ENCODE measurements at regions not wholly inside any gene's neighbourhood (a gene's known extent, or its start where the extent isn't known, plus 50 kb on each side); places are given as distances from the start of the nearest gene placed in this dataset.

DNA sequence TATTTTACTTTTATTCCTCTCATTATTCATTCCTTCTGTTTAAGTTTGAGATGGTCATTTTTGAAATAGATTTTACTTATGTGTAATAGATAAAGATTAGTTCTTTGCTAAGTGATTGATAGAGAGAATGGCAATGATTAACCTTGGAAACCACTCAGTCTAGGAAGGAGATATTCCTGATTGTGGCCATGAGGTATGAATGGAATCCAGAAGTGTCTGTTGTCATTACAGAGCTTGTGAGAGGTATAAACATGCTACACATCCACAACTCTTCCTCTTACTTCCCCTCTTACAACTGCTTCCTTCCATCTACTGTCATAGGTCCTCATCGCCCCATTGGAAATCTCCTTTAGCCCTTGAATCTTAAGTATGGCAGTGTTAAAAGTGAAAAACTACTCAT is 988.8 kb upstream of the B3GALT2 start:
- DNase-seq (ENCODE audit: low read depth in 6 of 9, low spot score in 9 of 9) = no peak
- Histone ChIP-seq H3K9me3 (ENCODE audit: control insufficient read depth in 2 of 2, insufficient read depth in 1 of 2, low read length in 1 of 2) (no peaks in the 10 kb centered on the region), H3K4me1 (ENCODE audit: control insufficient read depth in 2 of 2, insufficient read depth in 2 of 2, low read length in 2 of 2) (no peaks in the 10 kb centered on the region), H3K4me3 (ENCODE audit: low read length in 2 of 2) (no peak overlapping the region), H3K27ac (ENCODE audit: low read depth in 1 of 2, low read length in 1 of 2) (no peak overlapping the region), H3K36me3 (ENCODE audit: control insufficient read depth in 2 of 2, insufficient read depth in 2 of 2, low read length in 1 of 2) (no peaks in the 10 kb centered on the region), H3K27me3 (ENCODE audit: control insufficient read depth in 2 of 2, insufficient read depth in 1 of 2, low read length in 1 of 2) (no peaks in the 10 kb centered on the region)
- WGBS = 97% methylated on average over 1 of the region's 1 CpG

GRCh38 chr1:194174528-194174927 is 988.1 kb upstream of the B3GALT2 start:
- H3K36me3 ChIP-seq (ENCODE audit: control insufficient read depth in 2 of 2, insufficient read depth in 2 of 2, low read length in 1 of 2) = no peaks in the 10 kb centered on the region
- no peak overlapping the region for H3K27ac ChIP-seq (ENCODE audit: low read depth in 1 of 2, low read length in 1 of 2)
- no peaks in the 10 kb centered on the region for H3K4me1 ChIP-seq (ENCODE audit: control insufficient read depth in 2 of 2, insufficient read depth in 2 of 2, low read length in 2 of 2)
- no peak overlapping the region for H3K4me3 ChIP-seq (ENCODE audit: low read length in 2 of 2)
- no peaks in the 10 kb centered on the region for H3K9me3 ChIP-seq (ENCODE audit: control insufficient read depth in 2 of 2, insufficient read depth in 1 of 2, low read length in 1 of 2)
- no peak for DNase-seq (ENCODE audit: low read depth in 6 of 9, low spot score in 9 of 9)
- no peaks in the 10 kb centered on the region for H3K27me3 ChIP-seq (ENCODE audit: control insufficient read depth in 2 of 2, insufficient read depth in 1 of 2, low read length in 1 of 2)

GRCh38 chr1:194171596-194171995 is 985.2 kb upstream of the B3GALT2 start:
- no peaks in the 10 kb centered on the region for H3K9me3 ChIP-seq (ENCODE audit: control insufficient read depth in 2 of 2, insufficient read depth in 1 of 2, low read length in 1 of 2)
- H3K36me3 ChIP-seq (ENCODE audit: control insufficient read depth in 2 of 2, insufficient read depth in 2 of 2, low read length in 1 of 2) = no peaks in the 10 kb centered on the region
- H3K27ac ChIP-seq (ENCODE audit: low read depth in 1 of 2, low read length in 1 of 2) = no peak overlapping the region
- no peak overlapping the region for H3K4me3 ChIP-seq (ENCODE audit: low read length in 2 of 2)
- no peak for DNase-seq (ENCODE audit: low read depth in 6 of 9, low spot score in 9 of 9)
- 95% methylated on average over 5 of the region's 5 CpGs for WGBS
- no peaks in the 10 kb centered on the region for H3K4me1 ChIP-seq (ENCODE audit: control insufficient read depth in 2 of 2, insufficient read depth in 2 of 2, low read length in 2 of 2)
- H3K27me3 ChIP-seq (ENCODE audit: control insufficient read depth in 2 of 2, insufficient read depth in 1 of 2, low read length in 1 of 2) = no peaks in the 10 kb centered on the region

DNA sequence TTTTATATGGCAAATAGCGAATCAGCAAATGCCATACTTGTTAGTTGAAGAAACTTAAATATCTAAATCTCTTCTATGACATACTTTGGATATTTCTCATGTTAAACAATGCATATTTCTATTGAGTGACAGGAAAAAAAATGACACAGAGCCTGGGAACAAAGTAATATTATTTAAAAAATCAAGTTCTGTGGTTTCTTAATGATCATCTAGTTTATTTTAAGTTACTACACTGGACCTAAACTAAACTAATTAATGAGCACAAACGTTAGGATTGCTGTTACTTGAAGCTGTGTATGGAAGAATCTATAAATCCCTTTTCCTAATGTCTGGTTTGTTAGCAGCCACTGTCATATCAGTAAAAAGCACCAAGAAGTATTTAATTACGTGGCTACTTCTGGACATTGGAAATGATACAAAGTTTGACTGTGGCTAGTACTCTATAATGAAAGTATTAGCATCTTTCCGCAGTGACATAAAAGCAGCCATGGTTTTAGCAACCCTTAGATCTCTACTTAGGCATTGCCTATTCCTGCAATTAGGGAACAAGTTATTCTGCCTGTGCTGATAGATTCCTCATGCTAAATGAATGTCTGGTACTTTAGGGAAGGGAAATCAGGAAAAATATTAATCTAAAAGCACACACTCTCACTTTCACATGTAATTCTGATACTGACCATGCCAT is 981.7 kb upstream of the B3GALT2 start:
- Histone ChIP-seq H3K36me3 (ENCODE audit: control insufficient read depth in 2 of 2, insufficient read depth in 2 of 2, low read length in 1 of 2) (no peaks in the 10 kb centered on the region), H3K27ac (ENCODE audit: low read depth in 1 of 2, low read length in 1 of 2) (no peak overlapping the region), H3K4me3 (ENCODE audit: low read length in 2 of 2) (no peak overlapping the region), H3K27me3 (ENCODE audit: control insufficient read depth in 2 of 2, insufficient read depth in 1 of 2, low read length in 1 of 2) (no peaks in the 10 kb centered on the region), H3K9me3 (ENCODE audit: control insufficient read depth in 2 of 2, insufficient read depth in 1 of 2, low read length in 1 of 2) (no peaks in the 10 kb centered on the region), H3K4me1 (ENCODE audit: control insufficient read depth in 2 of 2, insufficient read depth in 2 of 2, low read length in 2 of 2) (no peaks in the 10 kb centered on the region)
- no peak for DNase-seq (ENCODE audit: low read depth in 6 of 9, low spot score in 9 of 9)
- WGBS = 94% methylated on average over 4 of the region's 4 CpGs

DNA sequence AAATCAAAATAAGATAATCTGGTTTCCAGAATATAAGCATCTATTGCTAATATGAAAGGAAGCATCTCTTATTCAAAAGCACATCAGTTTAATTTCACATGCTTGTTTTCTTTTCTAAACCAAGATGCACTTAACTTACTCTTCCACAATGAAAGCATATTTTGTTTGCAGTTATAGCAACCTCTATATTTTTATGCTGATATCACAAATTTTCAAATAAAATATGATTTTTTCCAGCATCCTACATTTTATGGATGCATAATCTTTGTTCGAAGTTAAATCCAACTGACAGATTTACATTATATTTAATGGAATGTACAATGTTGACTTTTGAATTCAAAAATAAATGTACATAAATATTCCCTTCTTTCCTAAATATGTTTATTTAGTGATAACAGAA is 978.3 kb upstream of the B3GALT2 start:
- Histone ChIP-seq H3K36me3 (ENCODE audit: control insufficient read depth in 2 of 2, insufficient read depth in 2 of 2, low read length in 1 of 2) (no peaks in the 10 kb centered on the region), H3K27me3 (ENCODE audit: control insufficient read depth in 2 of 2, insufficient read depth in 1 of 2, low read length in 1 of 2) (no peaks in the 10 kb centered on the region), H3K9me3 (ENCODE audit: control insufficient read depth in 2 of 2, insufficient read depth in 1 of 2, low read length in 1 of 2) (no peaks in the 10 kb centered on the region), H3K27ac (ENCODE audit: low read depth in 1 of 2, low read length in 1 of 2) (no peak overlapping the region), H3K4me1 (ENCODE audit: control insufficient read depth in 2 of 2, insufficient read depth in 2 of 2, low read length in 2 of 2) (no peaks in the 10 kb centered on the region), H3K4me3 (ENCODE audit: low read length in 2 of 2) (no peak overlapping the region)
- DNase-seq (ENCODE audit: low read depth in 6 of 9, low spot score in 9 of 9) = no peak
- WGBS = 97% methylated on average over 1 of the region's 1 CpG

- no peaks in the 10 kb centered on the region for H3K9me3 ChIP-seq (ENCODE audit: control insufficient read depth in 2 of 2, insufficient read depth in 1 of 2, low read length in 1 of 2)
- WGBS = 93% methylated on average over 1 of the region's 1 CpG
Measured at GRCh38 chr1:194161591-194161990, 975.2 kb upstream of the B3GALT2 start.

GRCh38 chr1:194159941-194160340 is 973.5 kb upstream of the B3GALT2 start:
- DNase-seq (ENCODE audit: low read depth in 6 of 9, low spot score in 9 of 9) = no peak
- no peak overlapping the region for H3K4me3 ChIP-seq (ENCODE audit: low read length in 2 of 2)
- H3K36me3 ChIP-seq (ENCODE audit: control insufficient read depth in 2 of 2, insufficient read depth in 2 of 2, low read length in 1 of 2) = no peaks in the 10 kb centered on the region
- no peaks in the 10 kb centered on the region for H3K4me1 ChIP-seq (ENCODE audit: control insufficient read depth in 2 of 2, insufficient read depth in 2 of 2, low read length in 2 of 2)
- H3K27me3 ChIP-seq (ENCODE audit: control insufficient read depth in 2 of 2, insufficient read depth in 1 of 2, low read length in 1 of 2) = no peaks in the 10 kb centered on the region
- no peak overlapping the region for H3K27ac ChIP-seq (ENCODE audit: low read depth in 1 of 2, low read length in 1 of 2)
- H3K9me3 ChIP-seq (ENCODE audit: control insufficient read depth in 2 of 2, insufficient read depth in 1 of 2, low read length in 1 of 2) = no peaks in the 10 kb centered on the region

More at GRCh38 chr1:194161591-194161990, 975.2 kb upstream of the B3GALT2 start:
- H3K4me1 ChIP-seq (ENCODE audit: control insufficient read depth in 2 of 2, insufficient read depth in 2 of 2, low read length in 2 of 2) = no peaks in the 10 kb centered on the region
- no peaks in the 10 kb centered on the region for H3K27me3 ChIP-seq (ENCODE audit: control insufficient read depth in 2 of 2, insufficient read depth in 1 of 2, low read length in 1 of 2)
- H3K27ac ChIP-seq (ENCODE audit: low read depth in 1 of 2, low read length in 1 of 2) = no peak overlapping the region
- no peak for DNase-seq (ENCODE audit: low read depth in 6 of 9, low spot score in 9 of 9)
- no peak overlapping the region for H3K4me3 ChIP-seq (ENCODE audit: low read length in 2 of 2)
- H3K36me3 ChIP-seq (ENCODE audit: control insufficient read depth in 2 of 2, insufficient read depth in 2 of 2, low read length in 1 of 2) = no peaks in the 10 kb centered on the region

GRCh38 chr1:194155962-194156361 is 969.5 kb upstream of the B3GALT2 start:
- H3K4me3 ChIP-seq (ENCODE audit: low read length in 2 of 2) = no peak overlapping the region
- no peaks in the 10 kb centered on the region for H3K36me3 ChIP-seq (ENCODE audit: control insufficient read depth in 2 of 2, insufficient read depth in 2 of 2, low read length in 1 of 2)
- H3K9me3 ChIP-seq (ENCODE audit: control insufficient read depth in 2 of 2, insufficient read depth in 1 of 2, low read length in 1 of 2) = no peaks in the 10 kb centered on the region
- H3K27me3 ChIP-seq (ENCODE audit: control insufficient read depth in 2 of 2, insufficient read depth in 1 of 2, low read length in 1 of 2) = no peaks in the 10 kb centered on the region
- no peak overlapping the region for H3K27ac ChIP-seq (ENCODE audit: low read depth in 1 of 2, low read length in 1 of 2)
- peak in 2 of 9 donors; percentile 3 to 19 for DNase-seq (ENCODE audit: low read depth in 6 of 9, low spot score in 9 of 9)
- WGBS = 88% methylated on average over 3 of the region's 3 CpGs
- H3K4me1 ChIP-seq (ENCODE audit: control insufficient read depth in 2 of 2, insufficient read depth in 2 of 2, low read length in 2 of 2) = no peaks in the 10 kb centered on the region

GRCh38 chr1:194151056-194151455 is 964.6 kb upstream of the B3GALT2 start:
- Histone ChIP-seq H3K27ac (ENCODE audit: low read depth in 1 of 2, low read length in 1 of 2) (no peak overlapping the region), H3K9me3 (ENCODE audit: control insufficient read depth in 2 of 2, insufficient read depth in 1 of 2, low read length in 1 of 2) (no peaks in the 10 kb centered on the region), H3K27me3 (ENCODE audit: control insufficient read depth in 2 of 2, insufficient read depth in 1 of 2, low read length in 1 of 2) (no peaks in the 10 kb centered on the region), H3K4me3 (ENCODE audit: low read length in 2 of 2) (no peak overlapping the region), H3K36me3 (ENCODE audit: control insufficient read depth in 2 of 2, insufficient read depth in 2 of 2, low read length in 1 of 2) (no peaks in the 10 kb centered on the region), H3K4me1 (ENCODE audit: control insufficient read depth in 2 of 2, insufficient read depth in 2 of 2, low read length in 2 of 2) (no peaks in the 10 kb centered on the region)
- DNase-seq (ENCODE audit: low read depth in 6 of 9, low spot score in 9 of 9) = no peak
- 90% methylated on average over 1 of the region's 1 CpG for WGBS

- no peak for DNase-seq (ENCODE audit: low read depth in 6 of 9, low spot score in 9 of 9)
- H3K4me1 ChIP-seq (ENCODE audit: control insufficient read depth in 2 of 2, insufficient read depth in 2 of 2, low read length in 2 of 2) = no peaks in the 10 kb centered on the region
- no peaks in the 10 kb centered on the region for H3K9me3 ChIP-seq (ENCODE audit: control insufficient read depth in 2 of 2, insufficient read depth in 1 of 2, low read length in 1 of 2)
- H3K4me3 ChIP-seq (ENCODE audit: low read length in 2 of 2) = no peak overlapping the region
- H3K36me3 ChIP-seq (ENCODE audit: control insufficient read depth in 2 of 2, insufficient read depth in 2 of 2, low read length in 1 of 2) = no peaks in the 10 kb centered on the region
- no peak overlapping the region for H3K27ac ChIP-seq (ENCODE audit: low read depth in 1 of 2, low read length in 1 of 2)
- H3K27me3 ChIP-seq (ENCODE audit: control insufficient read depth in 2 of 2, insufficient read depth in 1 of 2, low read length in 1 of 2) = no peaks in the 10 kb centered on the region
Measured at GRCh38 chr1:194150242-194150641, 963.8 kb upstream of the B3GALT2 start.
